ENCODE measurements at regions not wholly inside any gene's neighbourhood (a gene's known extent, or its start where the extent isn't known, plus 50 kb on each side); places are given as distances from the start of the nearest gene placed in this dataset.

DNA sequence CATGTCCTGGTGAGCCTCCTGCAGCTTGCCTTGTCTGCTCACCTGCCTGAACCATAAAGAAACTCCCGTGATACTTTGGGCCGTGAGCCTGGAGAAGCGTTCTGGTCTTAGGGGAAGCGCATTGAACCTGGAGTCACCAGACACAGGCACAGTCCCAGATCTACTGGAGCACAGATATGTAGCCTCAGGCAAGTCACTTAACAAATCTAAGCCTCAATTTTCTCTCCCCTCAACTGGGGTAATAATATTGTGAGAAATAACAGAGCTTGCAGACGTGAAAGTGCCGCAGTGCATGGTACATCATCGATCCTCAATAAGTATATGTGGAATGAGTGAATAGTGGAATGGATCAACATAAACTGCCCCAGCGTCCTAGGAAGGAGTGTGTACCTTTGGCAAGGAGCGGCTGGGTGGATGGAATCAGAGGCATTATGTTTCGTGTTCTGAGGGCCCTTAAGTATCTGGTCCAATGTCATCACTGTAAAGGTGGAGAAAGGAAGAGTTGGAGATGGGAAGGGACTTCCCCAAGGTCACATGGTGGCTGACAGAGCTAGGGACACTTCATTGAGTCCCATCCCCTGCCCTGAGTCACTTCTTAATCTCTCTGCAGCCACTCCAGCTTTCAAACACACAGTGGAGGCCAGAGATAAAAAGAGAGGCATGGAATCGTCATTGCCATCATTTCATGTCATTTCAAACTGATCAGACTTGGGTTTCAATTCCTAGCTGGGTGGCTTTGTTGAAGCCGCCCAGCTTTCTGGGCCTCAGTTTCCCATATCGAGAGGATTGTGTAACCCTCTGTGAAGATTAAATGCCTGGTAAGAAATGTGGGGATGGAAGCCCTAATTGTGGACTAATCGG, 172.4 kb downstream of the DDX1 start:
- DNase-seq = no peak
- Histone ChIP-seq H3K4me3 (no peak overlapping the region), H3K36me3 (no peaks in the 10 kb centered on the region), H3K27me3 (no peaks in the 10 kb centered on the region), H3K4me1 (no peaks in the 10 kb centered on the region; the same call in 1 of the 2 replicates), H3K9me3 (replicated peaks) (peaks cover 4% of the 10 kb centered on the region; the same call in 1 of the 2 replicates), H3K27ac (no peak overlapping the region)

DNA sequence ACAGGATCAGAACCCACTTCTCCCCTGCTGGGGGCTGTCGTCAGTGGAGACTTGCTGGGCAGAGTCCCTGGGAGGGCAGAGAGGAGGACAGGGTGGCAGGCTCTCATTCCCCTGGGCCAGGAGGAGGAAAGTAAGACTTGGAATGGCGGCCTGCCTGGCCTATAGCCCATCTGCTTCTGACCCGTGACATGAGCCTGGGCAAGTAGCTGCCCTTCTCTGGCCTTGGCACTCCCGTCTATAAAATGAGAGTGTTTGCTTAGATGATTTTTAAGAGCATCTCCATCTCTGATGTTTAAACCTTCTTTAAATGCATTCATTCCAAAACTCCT, 173.0 kb downstream of the DDX1 start:
- DNase-seq = no peak
- no peak overlapping the region for H3K4me3 ChIP-seq
- H3K27me3 ChIP-seq = no peaks in the 10 kb centered on the region
- H3K9me3 ChIP-seq (replicated peaks) = no peaks in the 10 kb centered on the region
- no peaks in the 10 kb centered on the region for H3K36me3 ChIP-seq
- peaks cover 2% of the 10 kb centered on the region; the same call in 1 of the 2 replicates for H3K4me1 ChIP-seq
- H3K27ac ChIP-seq = no peak overlapping the region

DNA sequence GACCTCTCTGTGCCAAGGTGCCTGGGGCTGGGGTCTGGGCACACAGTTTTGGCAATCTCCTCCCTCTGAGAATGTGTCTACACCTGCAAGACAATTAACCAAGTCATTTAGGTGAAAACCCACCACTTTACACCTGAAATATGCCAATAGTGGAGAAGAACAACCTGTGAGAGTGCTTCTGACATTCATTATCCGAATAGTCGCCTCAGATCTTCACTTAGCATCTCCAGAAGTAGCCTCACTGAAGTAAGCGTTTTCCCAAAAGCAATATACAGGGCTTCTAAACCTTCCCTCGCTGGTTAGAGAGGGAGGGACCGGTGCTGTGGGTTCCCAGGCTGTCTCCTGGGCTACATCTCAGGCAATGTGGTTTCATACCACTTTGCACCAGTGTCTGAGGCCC, 173.5 kb downstream of the DDX1 start:
- Histone ChIP-seq H3K9me3 (replicated peaks) (no peaks in the 10 kb centered on the region), H3K4me1 (peaks cover 5% of the 10 kb centered on the region; the same call in 1 of the 2 replicates), H3K27me3 (no peaks in the 10 kb centered on the region), H3K4me3 (no peak overlapping the region), H3K36me3 (no peaks in the 10 kb centered on the region), H3K27ac (no peak overlapping the region)
- DNase-seq = no peak

DNA sequence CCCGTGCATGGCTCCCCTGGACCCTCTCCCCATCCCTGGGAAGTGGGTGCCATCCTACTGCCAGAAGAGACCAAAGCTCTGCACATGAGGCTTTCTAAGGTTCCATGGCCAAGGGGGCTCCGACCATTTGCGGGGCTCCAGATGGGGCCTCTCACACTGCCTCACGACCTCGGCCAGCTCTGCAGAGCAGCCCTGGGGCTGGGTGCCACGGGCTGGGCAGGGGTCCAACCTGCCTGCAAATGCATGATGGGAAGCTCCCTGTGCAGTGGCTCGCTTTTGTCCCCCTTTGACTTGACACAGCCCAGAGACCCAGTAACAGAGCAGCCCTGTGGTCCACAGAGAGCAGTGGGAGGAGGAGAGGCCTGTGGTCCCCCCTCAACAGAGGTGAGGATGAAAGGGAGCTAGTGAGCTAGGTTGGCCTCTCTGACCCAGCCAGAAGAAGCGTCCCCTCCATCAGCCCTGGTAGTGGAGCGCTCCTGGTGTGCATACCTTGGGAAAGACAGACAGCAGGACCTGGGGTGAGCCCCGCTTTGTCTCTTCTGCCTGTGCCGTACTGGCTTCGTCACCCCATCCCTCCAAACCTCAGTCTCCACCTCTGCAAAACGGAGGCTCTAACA, 174.1 kb downstream of the DDX1 start:
- no peak overlapping the region for H3K27ac ChIP-seq
- no peak overlapping the region for H3K4me3 ChIP-seq
- no peaks in the 10 kb centered on the region for H3K9me3 ChIP-seq (replicated peaks)
- no peaks in the 10 kb centered on the region for H3K27me3 ChIP-seq
- peaks cover 5% of the 10 kb centered on the region; the same call in 1 of the 2 replicates for H3K4me1 ChIP-seq
- no peak for DNase-seq
- H3K36me3 ChIP-seq = no peaks in the 10 kb centered on the region

DNA sequence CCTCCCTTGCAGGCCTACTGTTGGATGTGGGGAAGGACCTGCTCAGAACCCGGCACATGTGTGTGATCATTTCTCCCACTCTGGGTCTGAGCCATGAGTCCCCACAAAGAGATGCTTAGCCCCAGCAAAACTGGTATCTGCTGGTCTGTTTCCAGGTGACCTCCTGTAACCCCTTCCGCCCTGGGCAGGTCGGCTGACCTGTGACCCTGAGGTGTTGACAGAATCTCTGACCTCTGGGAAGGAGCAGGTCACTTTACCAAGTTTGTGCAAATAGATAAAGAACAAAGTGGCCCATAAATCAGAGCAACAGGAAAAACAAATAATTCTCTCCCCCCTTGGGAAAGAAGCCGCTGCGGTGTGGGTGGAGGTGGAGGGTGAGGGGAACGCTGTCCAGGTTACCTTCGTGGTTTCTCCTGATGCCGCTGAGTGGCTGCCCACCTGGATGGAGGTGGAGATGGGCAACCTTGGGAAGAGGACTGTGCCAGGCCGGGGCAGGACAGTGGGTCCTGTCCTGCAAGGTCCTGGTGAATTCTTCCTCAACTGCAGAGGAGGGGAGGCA, 174.0 kb upstream of the MYCN start:
- H3K9me3 ChIP-seq (replicated peaks) = no peaks in the 10 kb centered on the region
- H3K36me3 ChIP-seq = no peaks in the 10 kb centered on the region
- DNase-seq = no peak
- H3K27me3 ChIP-seq = no peaks in the 10 kb centered on the region
- no peak overlapping the region for H3K4me3 ChIP-seq
- no peak overlapping the region for H3K27ac ChIP-seq
- peaks cover 5% of the 10 kb centered on the region; the same call in 1 of the 2 replicates for H3K4me1 ChIP-seq

DNA sequence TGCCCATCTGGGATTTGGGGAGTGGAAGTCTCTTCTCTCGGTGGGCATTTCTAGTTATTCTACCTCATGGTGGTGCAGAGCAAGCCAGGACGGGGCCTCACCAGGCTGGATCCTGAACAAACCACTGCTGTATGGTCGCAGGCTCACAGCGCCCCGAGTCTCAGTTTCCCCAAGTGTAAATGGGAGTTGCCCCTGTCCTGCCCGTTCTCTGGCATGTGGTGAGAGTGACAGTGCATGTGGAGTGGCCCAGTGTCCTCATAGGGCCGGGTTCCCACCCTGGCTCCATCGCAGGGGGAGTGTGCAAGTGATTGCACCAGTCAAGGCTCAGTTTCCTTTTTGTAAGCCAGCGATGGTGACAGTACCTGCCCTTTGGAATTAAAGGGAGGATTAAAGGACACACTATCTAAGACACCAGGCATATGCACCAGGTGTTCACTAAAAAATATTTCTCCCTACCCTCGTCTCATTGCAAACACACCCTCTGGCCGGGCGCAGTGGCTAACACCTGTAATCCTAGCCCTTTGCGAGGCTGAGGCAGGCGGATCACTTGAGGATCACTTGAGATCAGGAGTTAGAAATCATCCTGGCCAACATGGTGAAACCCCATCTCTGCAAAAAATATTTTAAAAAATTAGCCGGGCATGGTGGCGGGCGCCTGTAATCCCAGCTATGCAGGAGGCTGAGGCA, 173.3 kb upstream of the MYCN start:
- Histone ChIP-seq H3K27ac (no peak overlapping the region), H3K9me3 (replicated peaks) (no peaks in the 10 kb centered on the region), H3K4me1 (peaks cover 5% of the 10 kb centered on the region; the same call in 1 of the 2 replicates), H3K4me3 (no peak overlapping the region), H3K36me3 (no peaks in the 10 kb centered on the region), H3K27me3 (no peaks in the 10 kb centered on the region)
- DNase-seq = no peak

DNA sequence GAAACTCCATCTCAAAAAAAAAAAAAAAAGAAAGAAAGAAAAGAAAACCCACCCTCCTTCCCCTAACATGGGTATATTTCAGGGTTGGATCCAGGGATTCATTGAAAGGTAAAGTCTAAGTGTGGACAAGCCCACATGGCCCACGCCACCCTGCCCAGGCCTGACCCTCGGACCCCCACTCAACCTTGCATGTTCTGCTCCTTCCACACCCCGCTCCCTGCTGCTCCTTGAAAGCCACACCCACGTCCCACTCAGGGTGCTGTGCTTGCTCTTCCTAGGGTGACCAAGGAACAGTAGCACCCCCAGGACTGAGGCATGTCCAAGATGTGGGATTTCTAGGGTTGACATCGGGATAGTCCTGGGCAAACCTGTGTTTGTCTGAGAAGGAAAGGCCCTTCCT, 172.7 kb upstream of the MYCN start:
- DNase-seq = no peak
- no peaks in the 10 kb centered on the region for H3K36me3 ChIP-seq
- H3K27me3 ChIP-seq = no peaks in the 10 kb centered on the region
- peaks cover 5% of the 10 kb centered on the region; the same call in 1 of the 2 replicates for H3K4me1 ChIP-seq
- no peak overlapping the region for H3K4me3 ChIP-seq
- H3K27ac ChIP-seq = no peak overlapping the region
- H3K9me3 ChIP-seq (replicated peaks) = no peaks in the 10 kb centered on the region

DNA sequence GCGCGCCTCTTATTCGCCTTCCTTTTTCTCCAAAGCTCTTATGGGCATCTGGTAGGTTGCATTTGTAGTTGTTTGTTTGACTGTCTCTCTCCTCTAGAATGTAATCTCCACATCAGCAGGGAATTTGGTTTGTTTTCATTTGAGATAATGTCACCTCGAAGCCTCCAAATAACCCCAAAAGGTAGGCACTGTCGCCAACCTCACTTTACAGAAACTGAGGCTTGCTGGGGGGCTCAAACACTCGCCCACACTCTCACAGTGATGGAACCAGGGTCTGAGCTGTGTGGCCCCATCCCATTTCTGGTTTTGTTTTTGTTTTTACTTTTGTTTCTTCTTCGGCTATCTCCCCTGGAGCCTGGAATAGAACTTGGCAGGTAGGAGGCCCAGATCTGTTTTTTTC, 172.2 kb upstream of the MYCN start:
- Histone ChIP-seq H3K4me1 (peaks cover 5% of the 10 kb centered on the region; the same call in 1 of the 2 replicates), H3K4me3 (no peak overlapping the region), H3K27ac (no peak overlapping the region), H3K9me3 (replicated peaks) (no peaks in the 10 kb centered on the region), H3K36me3 (no peaks in the 10 kb centered on the region), H3K27me3 (no peaks in the 10 kb centered on the region)
- DNase-seq = no peak

DNA sequence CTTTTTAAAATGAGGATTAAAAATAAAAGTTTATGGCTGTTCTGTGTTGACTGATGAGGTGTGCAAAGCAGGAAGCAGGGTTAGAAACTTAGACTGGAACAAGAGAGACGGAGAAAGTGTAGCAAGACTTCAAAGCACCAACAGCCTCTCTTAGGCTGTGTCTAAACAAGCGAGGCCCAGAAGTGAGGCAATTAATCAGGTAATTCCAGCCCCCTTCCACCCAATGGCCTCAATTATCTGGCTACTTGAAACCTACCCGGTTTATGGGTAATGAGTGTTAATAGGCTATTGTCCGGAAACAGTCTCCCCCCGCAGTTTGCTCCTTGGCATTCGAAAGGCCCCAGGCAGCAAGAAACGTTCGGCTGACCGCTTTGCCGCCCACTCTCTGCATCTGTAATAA, 171.7 kb upstream of the MYCN start:
- H3K9me3 ChIP-seq (replicated peaks) = no peaks in the 10 kb centered on the region
- no peak for DNase-seq
- H3K36me3 ChIP-seq = no peaks in the 10 kb centered on the region
- H3K4me1 ChIP-seq = peaks cover 5% of the 10 kb centered on the region; the same call in 1 of the 2 replicates
- no peaks in the 10 kb centered on the region for H3K27me3 ChIP-seq
- H3K27ac ChIP-seq = no peak overlapping the region
- no peak overlapping the region for H3K4me3 ChIP-seq

DNA sequence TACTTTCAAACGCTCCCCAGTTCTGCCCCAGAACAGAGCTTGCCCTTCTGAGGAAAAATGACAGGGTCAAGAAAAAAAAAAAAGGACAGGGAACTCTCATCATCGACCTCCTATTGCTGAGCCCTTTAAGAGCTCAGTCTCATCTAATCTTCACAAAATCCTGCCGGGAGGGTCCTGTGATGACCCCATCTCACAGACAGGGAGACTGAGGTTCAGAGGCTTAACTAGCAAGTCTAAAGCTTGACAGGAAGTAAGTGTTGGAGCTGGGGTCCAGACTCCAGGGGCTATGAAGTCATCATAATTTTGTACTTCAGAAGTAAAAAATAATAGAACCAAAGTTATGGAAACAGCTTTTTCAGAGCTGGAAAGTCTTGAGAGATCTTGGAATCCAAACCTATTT, 171.1 kb upstream of the MYCN start:
- no peak for DNase-seq
- Histone ChIP-seq H3K27me3 (no peaks in the 10 kb centered on the region), H3K4me3 (no peak overlapping the region), H3K27ac (no peak overlapping the region), H3K36me3 (no peaks in the 10 kb centered on the region), H3K4me1 (peaks cover 5% of the 10 kb centered on the region; the same call in 1 of the 2 replicates), H3K9me3 (replicated peaks) (no peaks in the 10 kb centered on the region)

DNA sequence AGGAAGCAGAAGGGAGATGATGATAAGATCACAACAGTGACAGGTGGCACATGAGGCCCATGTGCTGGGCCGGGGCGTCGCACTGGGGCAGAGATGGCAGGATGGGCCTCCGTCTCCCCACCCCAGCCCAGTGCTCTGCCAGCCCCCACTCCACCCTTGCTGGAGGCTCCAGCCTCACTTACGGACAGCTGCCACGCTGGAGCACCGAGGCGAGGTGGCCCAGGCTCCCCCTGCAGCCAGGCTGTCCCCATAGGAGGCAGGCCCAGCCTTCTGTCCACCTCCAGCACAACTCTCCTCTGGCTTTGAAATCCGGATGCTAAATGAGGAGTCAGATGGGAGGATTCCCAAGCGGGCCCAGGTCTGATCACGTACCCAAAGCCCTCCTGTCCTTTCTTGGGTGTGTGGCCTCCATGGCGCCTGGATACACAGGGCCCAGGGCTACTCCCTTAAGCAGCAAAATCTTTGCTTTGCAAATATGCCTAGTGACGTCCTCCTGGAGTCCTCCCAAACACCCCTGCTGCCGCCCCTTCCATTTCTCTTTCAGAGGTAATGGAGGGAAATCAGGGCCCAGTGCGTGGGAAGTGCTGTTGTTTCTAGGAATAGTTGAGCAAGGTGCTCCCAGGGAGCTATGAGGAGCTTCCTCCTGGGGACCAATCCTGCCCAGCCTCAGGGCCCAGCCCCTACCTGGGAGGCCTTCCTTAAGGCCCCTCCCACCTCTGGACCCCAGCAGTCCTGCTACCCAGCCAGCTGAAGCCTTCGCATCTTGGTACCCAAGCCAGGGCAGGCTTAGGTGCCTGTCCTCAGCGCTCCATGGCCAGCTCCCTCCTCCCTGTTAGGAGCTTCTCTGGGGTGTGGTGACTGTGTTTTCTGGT, 170.4 kb upstream of the MYCN start:
- Histone ChIP-seq H3K4me3 (no peak overlapping the region), H3K4me1 (peaks cover 5% of the 10 kb centered on the region; the same call in 1 of the 2 replicates), H3K9me3 (replicated peaks) (no peaks in the 10 kb centered on the region; the same call in 1 of the 2 replicates), H3K27ac (no peak overlapping the region), H3K36me3 (no peaks in the 10 kb centered on the region), H3K27me3 (no peaks in the 10 kb centered on the region)
- DNase-seq = peak; percentile 36 to 51

DNA sequence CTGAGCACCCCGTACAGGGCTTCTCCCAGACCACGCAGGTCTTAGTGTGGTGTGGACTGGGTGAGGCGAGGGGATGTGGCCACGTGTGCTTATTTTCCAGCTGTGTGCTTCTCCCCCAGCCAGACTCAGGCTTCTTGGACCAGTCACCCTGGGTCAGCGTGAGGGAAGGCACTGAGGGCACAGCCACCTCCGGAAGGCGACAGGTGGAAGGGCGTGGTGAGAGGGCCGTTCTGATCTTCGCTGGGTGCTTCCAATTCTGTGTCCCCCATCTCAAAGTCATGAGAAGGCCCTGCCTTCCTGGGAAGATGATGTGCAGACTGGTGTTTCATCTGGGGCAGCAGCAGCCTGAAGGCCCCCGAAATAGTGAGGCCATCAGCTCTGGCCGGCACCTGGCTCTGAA, 169.7 kb upstream of the MYCN start:
- H3K36me3 ChIP-seq = no peaks in the 10 kb centered on the region
- H3K4me3 ChIP-seq = no peak overlapping the region
- no peaks in the 10 kb centered on the region for H3K27me3 ChIP-seq
- peaks cover 5% of the 10 kb centered on the region; the same call in 1 of the 2 replicates for H3K4me1 ChIP-seq
- H3K9me3 ChIP-seq (replicated peaks) = peaks cover 3% of the 10 kb centered on the region; the same call in 1 of the 2 replicates
- no peak for DNase-seq
- no peak overlapping the region for H3K27ac ChIP-seq

DNA sequence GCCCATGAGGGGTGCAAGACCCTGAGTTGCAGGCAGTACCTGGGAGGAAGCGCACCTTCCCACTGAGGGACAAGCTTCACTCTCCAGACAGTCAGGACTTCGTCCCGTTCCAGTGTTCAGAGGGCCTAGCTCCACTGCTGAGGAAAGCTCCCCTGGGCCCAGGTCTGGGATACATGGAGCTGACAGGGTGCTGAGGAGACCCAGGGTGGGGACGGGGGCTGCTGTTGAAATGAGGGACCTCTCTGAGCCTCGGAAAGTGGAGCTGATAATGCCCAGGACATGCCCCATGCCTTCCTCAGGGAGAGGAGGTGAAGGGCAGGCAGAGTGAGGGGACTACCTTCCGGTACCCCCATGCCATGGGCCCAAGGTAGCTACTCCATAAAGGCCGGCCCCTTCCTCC, 169.2 kb upstream of the MYCN start:
- Histone ChIP-seq H3K27me3 (no peaks in the 10 kb centered on the region), H3K27ac (no peak overlapping the region), H3K4me1 (peaks cover 5% of the 10 kb centered on the region; the same call in 1 of the 2 replicates), H3K36me3 (no peaks in the 10 kb centered on the region), H3K9me3 (replicated peaks) (peaks cover 3% of the 10 kb centered on the region; the same call in 1 of the 2 replicates), H3K4me3 (no peak overlapping the region)
- DNase-seq = no peak

DNA sequence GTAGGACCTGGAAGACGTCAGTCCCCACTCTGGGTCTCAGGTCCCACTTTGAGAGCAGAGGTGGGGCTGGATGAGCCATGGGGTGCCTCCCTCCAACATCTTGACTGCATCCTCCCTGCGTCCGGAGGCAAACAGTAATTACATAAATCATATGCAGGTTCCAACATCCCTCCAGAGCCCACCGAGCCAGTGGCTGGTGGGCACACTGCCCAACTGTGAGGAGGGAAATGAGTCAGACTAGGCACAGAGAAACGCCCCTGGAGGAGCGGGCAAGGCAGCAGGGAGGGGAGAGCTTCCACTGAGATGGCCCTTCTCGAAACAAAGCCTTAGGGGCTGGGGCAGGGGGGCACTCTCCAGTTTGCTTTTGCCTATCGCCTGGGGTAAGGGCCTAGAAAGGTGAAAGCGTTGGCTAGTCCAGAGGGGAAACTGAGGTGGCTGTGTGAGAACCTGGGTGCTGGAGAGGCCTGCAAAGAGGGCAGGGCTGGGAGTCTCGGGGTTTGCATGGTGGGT, 168.2 kb upstream of the MYCN start:
- H3K27ac ChIP-seq = no peak overlapping the region
- DNase-seq = no peak
- no peaks in the 10 kb centered on the region for H3K27me3 ChIP-seq
- H3K4me1 ChIP-seq = peaks cover 5% of the 10 kb centered on the region; the same call in 1 of the 2 replicates
- H3K36me3 ChIP-seq = no peaks in the 10 kb centered on the region
- H3K9me3 ChIP-seq (replicated peaks) = peaks cover 3% of the 10 kb centered on the region; the same call in 1 of the 2 replicates
- H3K4me3 ChIP-seq = no peak overlapping the region

Data from SJCRH30 (cell line).